ENCODE measurements at regions not wholly inside any gene's neighbourhood (a gene's known extent, or its start where the extent isn't known, plus 50 kb on each side); places are given as distances from the start of the nearest gene placed in this dataset.
"Not testable (repeated sequence)": the region's sequence is repeated elsewhere in the genome, so short reads cannot be mapped to it uniquely, and the experiment has no call there.

DNA sequence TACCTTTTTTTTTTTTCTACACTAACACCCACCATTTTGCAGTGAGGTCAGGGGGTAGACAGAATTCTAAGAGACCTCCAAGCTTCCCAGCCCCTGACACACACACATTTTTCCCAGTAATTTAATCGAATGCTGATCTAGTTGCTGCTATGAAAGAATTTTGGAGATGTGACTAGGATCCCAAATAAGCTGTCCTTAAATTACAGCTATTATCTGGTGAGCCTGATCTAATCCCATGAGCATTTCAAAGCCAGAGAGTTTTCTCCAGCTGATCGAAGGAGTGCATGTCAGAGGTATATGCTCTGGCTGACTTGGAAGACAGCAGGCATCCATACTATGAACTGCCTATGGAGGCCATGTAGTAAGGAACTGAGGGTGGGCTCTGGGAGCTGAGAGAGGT is 503.8 kb upstream of the MARCKS start:
- in situ Hi-C loops (cut with HindIII; ENCODE audit: low sequenced_read_pairs) = no loop called here

DNA sequence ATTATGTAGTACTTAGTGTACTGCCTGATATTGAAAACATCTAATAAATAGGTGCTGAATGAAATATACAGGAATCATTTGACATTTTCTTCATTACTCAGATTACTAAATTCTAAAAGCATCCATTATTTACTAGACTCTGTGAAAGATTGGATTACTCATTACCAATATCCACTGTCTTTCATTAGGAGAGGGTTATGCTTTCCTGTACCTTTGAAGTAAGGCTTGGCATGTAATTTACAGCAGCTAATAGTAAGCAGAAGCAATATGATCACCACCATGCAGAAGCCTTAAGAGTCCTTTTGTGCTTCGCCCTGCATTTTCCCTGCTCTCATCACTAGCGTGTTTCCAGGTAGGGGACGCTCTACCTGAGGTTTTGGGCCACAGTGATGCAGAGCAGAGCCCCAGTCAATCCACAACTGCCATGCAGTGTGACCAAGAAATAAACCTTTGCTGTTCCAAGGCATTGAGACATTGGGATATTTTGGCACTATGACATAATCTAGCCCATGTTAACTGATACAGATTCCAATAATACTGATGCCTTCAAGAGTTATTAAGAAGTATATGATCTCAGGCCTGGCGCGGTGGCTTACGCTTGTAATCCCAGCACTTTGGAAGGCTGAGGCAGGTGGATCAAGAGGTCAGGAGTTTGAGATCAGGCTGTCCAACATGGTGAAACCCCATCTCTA is 502.8 kb upstream of the MARCKS start:
- in situ Hi-C loops (cut with HindIII; ENCODE audit: low sequenced_read_pairs) = no loop called here

DNA sequence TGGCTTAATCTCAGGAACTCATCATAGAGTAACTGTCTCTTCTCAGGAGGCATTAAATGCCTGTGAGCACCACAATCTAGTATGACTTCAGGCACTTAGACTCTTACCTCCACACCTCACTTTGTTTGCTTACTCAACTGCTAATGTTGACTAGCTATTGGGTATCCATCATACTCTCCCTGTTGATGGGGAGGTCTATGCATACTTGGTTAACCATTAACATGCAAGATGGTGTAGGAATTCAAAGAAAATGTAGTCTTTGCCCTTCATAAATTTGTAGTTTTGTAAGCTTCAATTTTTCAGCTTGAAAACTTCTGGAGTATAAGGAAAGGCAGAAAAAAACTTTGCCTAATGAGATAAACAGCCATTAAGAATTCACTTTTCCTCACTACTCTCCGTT is 501.0 kb upstream of the MARCKS start:
- in situ Hi-C loops (cut with HindIII; ENCODE audit: low sequenced_read_pairs) = no loop called here

DNA sequence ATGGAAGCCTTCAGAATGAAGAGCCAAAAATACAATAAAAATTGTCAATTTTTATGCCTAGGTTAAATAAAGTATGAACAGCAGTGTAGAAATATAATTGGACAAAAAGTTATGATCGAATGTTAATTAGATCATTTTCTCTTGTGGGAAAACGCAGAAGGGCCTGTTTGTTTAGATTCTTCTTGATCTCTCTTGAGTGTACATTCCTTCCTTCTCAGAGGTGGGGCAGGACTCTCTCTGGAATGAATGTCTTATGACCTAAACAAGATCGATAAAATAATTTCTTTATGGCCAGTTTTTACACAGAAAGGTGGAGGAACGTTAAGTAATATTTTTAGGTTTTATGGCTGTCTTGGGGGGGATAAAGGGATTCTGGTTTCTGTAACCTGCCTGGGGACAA is 500.1 kb upstream of the MARCKS start:
- in situ Hi-C loops (cut with HindIII; ENCODE audit: low sequenced_read_pairs) = no loop called here

DNA sequence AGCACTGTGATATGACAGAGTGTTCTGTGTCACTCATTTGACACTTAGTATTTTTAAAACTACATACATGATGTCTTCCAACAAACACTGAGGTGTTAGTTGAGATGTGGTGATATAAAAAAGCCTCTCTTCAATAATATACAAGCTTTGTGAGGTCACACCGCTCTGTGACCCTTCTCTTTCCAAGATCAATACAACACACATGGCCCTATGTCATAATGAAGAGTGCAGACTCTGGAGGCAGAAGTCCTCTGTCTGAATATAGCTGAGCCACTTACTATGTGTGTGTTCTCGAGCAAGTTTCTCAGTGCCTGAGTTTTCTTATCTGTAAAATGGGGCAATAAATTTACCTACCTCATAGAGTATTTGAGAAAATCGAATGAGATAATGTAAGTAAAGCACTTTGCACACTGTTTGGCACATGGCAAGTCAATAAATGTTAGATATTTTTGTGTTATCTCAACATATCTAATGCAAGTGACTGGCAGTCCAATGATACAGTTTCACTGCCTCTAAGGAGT is 499.0 kb upstream of the MARCKS start:
- in situ Hi-C loops (cut with HindIII; ENCODE audit: low sequenced_read_pairs) = no loop called here

DNA sequence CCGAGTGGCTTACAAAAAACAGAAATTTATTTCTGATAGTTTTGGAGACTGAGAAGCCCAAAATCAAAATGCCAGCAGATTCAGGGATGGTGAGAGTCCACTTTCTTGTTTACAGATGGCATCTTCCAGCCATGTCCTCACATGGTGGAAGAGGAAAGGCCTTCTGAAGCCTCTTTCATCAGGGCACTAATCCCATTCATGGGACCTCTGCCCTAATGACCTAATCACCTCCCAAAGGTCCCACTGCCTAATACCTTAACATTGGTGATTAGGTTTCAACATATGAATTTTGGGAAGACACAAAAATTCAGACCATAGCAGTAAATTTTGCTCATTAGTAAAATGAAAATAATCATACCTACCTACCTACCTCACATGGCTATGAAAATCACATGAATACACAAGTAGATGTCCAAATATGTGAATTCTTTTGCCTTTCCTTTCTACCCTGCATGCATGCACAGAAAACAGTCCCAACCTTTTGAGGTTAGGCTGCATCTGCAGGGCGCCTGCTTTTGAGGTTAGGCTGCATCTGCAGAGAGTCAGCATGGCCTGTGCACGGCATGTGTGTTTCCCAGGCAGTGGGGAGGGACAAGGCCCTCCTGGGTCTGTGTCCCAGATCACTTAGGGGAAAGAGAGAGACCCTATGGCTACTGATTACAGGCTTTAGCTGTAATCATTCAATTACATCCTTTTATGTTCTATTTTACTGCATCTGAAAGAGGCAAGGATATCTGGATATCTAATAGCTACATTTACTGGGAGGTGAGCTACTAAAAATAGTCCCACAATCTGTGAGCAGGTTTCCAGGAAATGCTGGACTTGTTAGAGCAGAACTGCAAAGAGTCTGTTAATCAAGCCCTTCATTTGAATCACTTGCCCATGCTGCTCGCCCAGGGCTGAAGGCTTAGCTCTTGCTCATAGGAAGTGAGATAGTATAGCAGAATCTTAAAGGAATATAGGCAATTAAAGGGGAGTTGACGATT is 497.7 kb upstream of the MARCKS start:
- in situ Hi-C loops (cut with HindIII; ENCODE audit: low sequenced_read_pairs) = no loop called here

DNA sequence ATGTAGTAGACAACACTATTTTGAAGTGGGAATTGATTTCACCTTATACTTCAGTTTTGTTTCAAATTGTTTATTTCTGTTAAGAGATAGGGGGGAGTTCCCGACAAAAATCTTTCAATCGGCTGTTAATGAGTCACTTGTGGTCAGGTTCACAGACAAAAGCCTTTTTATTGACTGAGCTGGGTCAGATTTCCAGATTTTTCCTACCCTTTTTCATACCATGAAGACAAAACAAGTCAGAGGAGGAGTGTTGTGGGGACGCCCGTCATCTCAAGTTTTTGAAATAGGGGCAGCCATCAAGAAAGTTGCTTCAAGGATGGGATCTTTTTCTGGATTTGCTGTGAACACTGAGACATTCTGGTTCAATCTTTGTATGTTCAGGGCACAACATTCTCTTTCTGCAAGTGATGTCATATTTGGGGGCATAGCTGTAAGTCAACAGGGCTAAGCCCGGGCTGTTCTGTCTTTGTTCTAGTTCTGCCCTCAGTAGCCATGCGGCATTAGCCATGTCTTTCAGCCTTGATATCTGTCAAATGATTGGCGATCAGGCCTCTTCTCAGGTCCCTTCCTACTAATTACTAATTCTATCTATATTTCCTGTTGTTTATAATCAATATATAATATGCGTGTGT is 496.0 kb upstream of the MARCKS start:
- in situ Hi-C loops (cut with HindIII; ENCODE audit: low sequenced_read_pairs) = no loop called here

DNA sequence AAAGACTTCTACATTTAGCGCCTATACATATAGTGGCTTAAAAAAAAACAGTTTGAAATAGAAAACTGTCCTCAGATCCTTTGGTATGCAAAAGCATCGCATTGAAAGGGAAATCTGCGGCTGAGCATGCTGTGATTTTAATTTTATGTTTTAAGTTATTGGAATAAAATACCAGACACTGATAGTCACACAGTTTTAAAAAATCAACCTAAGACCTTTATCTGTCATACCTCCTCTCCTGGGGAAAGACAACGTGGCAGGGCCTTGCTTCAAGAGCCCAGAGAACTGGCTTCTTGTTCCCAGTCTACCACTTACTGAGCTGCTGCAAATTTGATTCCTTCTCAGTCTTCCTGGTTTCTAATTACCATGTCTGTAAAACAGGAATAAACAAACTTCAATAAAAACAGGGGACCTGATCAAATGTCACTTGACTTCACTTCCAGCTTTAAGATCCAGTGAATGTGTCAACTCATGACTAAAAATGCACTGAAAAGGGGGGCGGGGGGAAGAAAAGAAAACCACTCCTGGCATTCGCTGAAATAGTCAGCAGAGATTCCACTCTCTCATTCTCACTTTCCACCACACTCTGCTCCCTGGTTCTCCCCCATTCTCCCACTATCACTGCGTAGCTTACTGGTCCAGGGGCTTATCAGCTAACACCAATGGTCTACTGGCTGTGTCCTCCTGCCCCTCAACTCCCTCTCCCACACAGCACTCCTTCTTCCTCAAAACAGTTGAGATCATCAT is 494.7 kb upstream of the MARCKS start:
- in situ Hi-C loops (cut with HindIII; ENCODE audit: low sequenced_read_pairs) = no loop called here

DNA sequence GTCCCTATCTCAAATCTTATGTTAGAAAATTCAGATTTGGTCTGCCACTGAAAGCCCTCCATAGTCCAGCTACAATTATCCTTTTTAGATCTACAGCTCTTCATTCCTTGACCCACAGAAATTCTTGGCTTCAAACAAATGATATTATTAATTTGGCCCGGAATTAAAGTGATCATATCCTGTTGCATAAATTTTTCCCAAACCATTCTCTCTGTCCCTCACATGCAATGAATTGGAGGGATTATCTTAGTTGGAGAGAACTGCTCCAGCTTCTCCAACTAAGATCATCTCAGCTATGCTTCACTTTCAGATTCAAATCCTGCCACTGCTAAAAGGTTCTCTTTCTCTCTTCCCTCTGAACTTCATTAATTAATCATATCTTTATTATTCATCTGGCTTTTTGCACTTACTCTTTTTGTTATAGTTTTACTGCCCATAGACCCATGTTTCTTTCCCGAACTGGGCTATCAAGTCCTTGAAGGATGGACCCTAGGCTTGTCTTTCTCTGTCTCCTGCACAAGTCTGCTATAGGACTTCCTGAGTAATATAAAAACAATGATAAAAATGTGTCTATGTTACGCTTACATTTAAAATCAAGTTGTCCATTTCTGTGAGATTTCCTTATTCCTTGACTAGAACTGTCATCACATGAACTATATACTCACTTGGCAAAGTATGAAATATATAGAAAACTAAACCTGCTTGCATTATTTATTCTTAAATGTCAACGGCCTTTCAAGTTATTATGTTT is 493.9 kb upstream of the MARCKS start:
- in situ Hi-C loops (cut with HindIII; ENCODE audit: low sequenced_read_pairs) = no loop called here

DNA sequence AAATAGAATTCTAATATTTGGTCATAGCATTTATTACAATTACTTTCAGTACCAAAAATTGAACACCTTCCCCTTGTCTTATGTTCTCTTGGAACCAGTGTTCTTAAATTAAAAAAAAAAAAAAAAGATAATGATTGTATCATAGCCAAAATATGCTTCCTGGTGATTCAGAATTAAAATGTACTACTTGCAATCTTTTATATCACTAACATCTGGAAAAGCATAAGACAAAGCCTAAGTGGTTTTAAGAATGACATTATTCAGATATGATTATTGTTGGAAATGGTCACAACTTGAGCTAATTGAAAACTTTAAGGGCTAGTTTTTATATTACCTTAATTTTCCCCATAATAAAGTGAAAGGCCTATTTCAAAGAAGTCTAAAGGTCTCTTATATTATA is 493.3 kb upstream of the MARCKS start:
- in situ Hi-C loops (cut with HindIII; ENCODE audit: low sequenced_read_pairs) = no loop called here

DNA sequence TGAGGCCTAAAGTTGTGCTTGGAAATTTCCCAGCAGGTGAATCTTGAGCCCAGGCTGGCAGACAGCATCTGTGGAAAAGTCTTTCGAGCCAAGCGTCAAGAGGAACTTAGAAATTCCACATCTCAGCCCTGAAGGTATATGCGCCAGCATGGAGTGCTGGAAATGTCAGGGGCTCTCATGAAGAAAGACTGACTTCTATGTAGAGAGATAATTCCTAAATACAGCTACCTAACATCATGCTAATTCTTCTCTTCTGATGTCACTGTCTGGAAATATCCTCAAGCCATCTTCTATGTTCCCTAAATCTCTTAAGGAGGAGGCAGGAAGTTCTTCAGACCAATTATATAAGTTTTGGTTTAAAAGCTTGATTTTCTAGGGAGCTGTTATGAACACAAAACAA is 492.4 kb upstream of the MARCKS start:
- in situ Hi-C loops (cut with HindIII; ENCODE audit: low sequenced_read_pairs) = no loop called here

DNA sequence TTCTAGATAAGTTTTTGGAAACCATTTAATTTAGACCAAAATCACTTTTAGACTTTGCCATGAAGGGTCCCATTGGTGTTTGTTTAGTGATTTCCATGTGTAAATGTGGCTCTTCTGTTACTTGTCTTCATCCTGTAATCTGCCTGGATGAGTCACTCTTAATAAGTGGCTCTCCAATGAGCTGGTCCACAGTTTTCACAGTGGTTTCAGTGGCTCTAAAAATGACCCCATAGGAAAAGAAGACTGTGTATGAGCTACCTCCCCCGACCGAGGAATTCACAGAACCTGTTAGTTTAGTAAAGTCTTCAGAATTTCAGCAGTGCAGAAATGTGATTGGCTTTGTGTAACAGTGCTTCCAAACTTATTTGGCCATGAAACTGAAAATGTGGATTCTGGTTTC is 492.0 kb upstream of the MARCKS start:
- in situ Hi-C loops (cut with HindIII; ENCODE audit: low sequenced_read_pairs) = no loop called here

DNA sequence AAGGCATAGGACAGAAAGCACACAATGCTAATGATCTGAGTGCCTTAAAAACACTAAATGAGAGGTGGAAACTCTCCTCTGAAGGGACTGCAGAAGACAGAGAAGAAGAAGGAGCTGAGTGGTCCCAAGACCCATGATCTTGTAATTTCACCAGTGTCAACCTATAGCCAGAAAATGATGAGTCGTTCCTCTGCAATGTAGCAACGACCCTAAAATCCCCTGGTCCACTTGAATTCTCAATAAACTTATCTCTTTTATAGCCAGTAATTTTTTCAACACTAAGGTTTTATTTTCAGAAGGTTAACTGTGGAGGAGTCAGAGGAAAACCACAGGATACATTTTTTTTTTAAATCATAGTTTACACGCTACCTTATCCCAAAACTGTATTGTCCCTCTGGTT is 490.6 kb upstream of the MARCKS start:
- in situ Hi-C loops (cut with HindIII; ENCODE audit: low sequenced_read_pairs) = no loop called here

DNA sequence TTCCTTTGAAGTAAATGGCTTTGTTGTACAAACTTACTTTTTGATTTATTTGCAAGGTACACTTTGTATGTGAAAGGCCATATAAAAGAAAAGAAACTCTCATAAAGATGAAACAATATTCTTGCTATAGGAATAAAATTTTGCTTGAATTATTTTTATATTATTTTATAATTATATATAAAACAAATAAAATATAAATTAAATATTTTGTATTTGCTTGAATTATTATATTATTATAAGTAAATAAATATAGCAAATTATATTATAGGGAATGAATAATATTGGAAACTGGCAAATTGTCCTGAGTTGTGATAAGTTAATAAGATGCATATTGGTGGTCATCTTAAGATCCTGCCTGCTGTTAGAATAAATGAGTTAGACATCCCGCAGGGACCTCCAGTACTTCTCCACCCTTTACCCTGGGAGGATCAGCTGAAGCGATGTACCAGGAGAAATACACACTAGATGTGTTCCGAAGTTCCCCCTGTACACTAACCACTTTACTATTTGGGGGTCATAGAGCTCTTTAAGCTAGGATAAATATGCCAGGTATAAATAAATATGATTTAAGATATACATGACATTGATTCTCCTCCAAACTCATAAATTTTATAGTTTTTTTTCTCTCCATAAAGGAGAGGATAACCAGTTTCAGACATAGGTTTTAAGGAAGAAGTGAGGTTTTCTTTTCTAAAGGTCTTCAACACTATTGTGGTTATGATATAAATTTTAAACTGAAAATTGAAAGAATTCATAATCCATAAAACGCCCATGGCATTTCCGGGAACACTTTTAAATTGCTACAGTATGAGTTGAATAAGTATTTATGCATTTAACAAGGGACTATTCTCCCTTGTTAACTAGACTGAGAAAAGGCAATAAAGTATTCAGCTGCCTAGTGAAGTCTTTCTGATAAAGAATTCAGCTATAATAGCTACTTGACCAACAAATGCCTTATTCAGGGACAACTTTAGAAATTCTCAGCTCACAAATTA is 486.3 kb upstream of the MARCKS start:
- in situ Hi-C loops (cut with HindIII; ENCODE audit: low sequenced_read_pairs) = no loop called here

DNA sequence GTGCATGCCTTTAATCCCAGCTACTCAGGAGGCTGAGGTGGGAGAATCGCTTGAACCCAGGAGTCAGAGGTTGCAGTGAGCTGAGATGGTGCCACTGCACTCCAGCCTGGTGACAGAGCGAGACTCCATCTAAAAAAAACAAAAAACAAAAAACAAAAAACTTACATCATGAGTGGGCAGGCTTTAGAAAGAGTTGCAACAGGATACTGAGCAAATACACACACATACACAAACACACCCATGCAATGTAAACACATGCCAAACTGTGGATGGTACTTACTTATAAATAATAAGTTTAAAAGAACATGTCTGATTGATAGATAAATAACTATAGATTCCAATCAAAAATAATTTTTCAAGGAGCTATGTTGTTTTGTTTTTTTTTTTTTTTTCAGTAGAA is 481.7 kb upstream of the MARCKS start:
- in situ Hi-C loops (cut with HindIII; ENCODE audit: low sequenced_read_pairs) = not testable (repeated sequence)

DNA sequence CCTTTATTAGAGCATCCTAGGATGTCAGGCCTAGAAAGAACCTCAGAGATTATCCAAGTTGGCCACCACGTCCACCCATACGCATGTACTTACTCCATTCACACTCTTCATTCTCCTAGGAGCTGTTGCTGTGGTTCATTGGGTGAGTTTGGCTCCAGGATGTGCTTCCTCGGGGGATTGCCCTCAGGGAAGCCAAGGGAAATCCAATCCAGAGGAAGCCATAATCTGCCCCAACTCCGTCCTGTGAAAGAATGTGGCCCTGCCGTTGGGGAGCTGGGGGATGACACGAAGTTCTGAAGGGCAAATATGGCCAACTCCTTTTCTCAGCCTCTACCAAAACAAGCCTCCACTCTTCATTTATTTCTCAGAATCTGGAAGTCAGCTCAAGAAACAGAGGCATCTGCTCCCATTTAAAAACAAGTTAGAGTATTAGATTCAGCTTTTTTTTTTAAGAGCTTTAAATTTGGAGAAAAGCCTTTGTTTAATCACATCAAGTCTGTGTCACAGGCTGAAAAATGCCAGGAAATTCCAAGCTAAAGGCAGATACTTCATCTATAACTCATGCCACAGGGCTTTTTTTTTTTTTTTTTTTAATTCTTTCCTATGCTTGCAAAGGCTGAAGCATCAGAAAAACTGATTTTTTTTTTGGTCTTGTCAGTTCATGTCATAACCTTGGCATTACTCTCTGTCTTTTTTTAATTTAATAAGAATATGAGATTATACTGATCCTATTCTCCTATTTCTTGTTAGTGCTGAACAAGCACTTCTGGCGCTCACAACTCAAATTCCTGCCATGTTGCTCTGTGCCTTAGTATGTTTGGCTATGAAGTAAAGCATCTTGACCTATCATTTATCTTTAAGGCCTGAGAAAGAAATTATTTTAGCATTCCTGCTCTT is 480.9 kb upstream of the MARCKS start:
- in situ Hi-C loops (cut with HindIII; ENCODE audit: low sequenced_read_pairs) = no loop called here

DNA sequence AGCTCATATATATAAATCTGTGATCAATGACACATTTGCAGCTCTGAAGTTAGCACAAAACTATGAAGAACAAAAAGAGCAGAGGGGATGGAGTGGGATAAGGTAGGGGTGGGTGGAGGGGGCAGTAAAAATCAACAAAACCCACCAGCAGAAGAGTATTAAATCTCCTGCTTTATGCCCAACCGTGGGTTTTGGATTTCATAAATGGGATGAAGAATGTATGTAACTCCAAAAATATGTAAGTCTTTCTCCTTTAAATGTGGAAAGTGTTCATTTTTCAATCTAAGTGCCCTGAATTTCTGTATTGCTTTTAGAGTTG is 480.3 kb upstream of the MARCKS start:
- in situ Hi-C loops (cut with HindIII; ENCODE audit: low sequenced_read_pairs) = no loop called here

DNA sequence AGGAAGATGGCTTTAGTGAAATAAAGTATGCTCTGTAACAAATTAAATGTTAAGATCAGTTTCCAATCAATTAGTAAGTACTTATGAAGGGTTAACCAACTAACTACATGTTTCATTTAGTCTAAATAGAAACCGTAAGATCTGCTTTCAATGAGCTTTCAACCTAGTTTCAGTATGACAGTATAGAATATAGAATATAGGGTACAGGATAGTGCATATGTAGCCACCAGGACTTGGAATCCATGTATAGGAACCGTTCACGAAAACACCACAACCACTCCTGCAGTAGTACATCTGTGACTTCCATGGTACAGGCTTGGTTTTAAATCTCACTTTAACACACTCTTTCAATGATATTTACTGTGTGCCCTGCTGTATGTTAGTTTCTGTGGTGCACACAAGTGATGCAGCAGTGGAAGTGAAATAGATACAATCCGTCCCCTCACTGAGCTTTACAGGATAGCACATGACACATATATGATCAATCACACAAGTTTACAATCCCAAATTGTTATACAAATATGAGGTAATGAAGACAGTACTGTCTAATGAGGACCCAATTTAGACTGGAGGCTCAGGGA is 479.7 kb upstream of the MARCKS start:
- in situ Hi-C loops (cut with HindIII; ENCODE audit: low sequenced_read_pairs) = no loop called here

Data from endothelial cell of hepatic sinusoid (primary cell).